ENCODE measurements at regions not wholly inside any gene's neighbourhood (a gene's known extent, or its start where the extent isn't known, plus 50 kb on each side); places are given as distances from the start of the nearest gene placed in this dataset.

- no peak for DNase-seq
Observed at GRCh38 chr3:153680526-153680925, 440.7 kb upstream of the ARHGEF26 start.

- no peak for DNase-seq
Observed at GRCh38 chr3:153681057-153681456, 440.1 kb upstream of the ARHGEF26 start.

GRCh38 chr3:153688301-153689120, 432.7 kb upstream of the ARHGEF26 start:
- DNase-seq, result no peak

- no peak for DNase-seq
Observed at GRCh38 chr3:153693207-153693606, 428.0 kb upstream of the ARHGEF26 start.

- no peak for DNase-seq
Observed at GRCh38 chr3:153702106-153702505, 419.1 kb upstream of the ARHGEF26 start.

- no peak for DNase-seq
Observed at GRCh38 chr3:153704115-153704514, 417.1 kb upstream of the ARHGEF26 start.

GRCh38 chr3:153706706-153707105, 414.5 kb upstream of the ARHGEF26 start:
- DNase-seq, result no peak

GRCh38 chr3:153714016-153714415, 407.2 kb upstream of the ARHGEF26 start:
- no peak for DNase-seq

- no peak for DNase-seq
Observed at GRCh38 chr3:153714588-153715290, 406.5 kb upstream of the ARHGEF26 start.

GRCh38 chr3:153722157-153722556, 399.0 kb upstream of the ARHGEF26 start:
- DNase-seq, result no peak

GRCh38 chr3:153731071-153731470, 390.1 kb upstream of the ARHGEF26 start:
- DNase-seq, result no peak

GRCh38 chr3:153734777-153735551, 386.2 kb upstream of the ARHGEF26 start:
- DNase-seq, result no peak

- DNase-seq, result no peak
Observed at GRCh38 chr3:153740109-153740508, 381.1 kb upstream of the ARHGEF26 start.

- DNase-seq, result no peak
Observed at GRCh38 chr3:153744889-153745288, 376.3 kb upstream of the ARHGEF26 start.

- no peak for DNase-seq
Observed at GRCh38 chr3:153746211-153746610, 375.0 kb upstream of the ARHGEF26 start.

- no peak for DNase-seq
Observed at GRCh38 chr3:153749070-153749610, 372.1 kb upstream of the ARHGEF26 start.

GRCh38 chr3:153752405-153753027, 368.7 kb upstream of the ARHGEF26 start:
- DNase-seq, result peak; percentile 67

GRCh38 chr3:153753035-153753434, 368.2 kb upstream of the ARHGEF26 start:
- DNase-seq, result no peak

GRCh38 chr3:153756816-153757215, 364.4 kb upstream of the ARHGEF26 start:
- no peak for DNase-seq

GRCh38 chr3:153757839-153758238, 363.4 kb upstream of the ARHGEF26 start:
- no peak for DNase-seq

- no peak for DNase-seq
Observed at GRCh38 chr3:153760948-153761347, 360.2 kb upstream of the ARHGEF26 start.

GRCh38 chr3:153762411-153763235, 358.6 kb upstream of the ARHGEF26 start:
- no peak for DNase-seq

Data from NCI-H1092 (cell line).